ENCODE measurements at regions not wholly inside any gene's neighbourhood (a gene's known extent, or its start where the extent isn't known, plus 50 kb on each side); places are given as distances from the start of the nearest gene placed in this dataset.

- no peak for DNase-seq (ENCODE audit: low spot score in 2 of 2)
- Mint-ChIP-seq H3K4me3 (peak overlapping the region; percentile 83), H3K36me3 (no peaks in the 10 kb centered on the region), H3K4me1 (peaks cover 20% of the 10 kb centered on the region), H3K9me3 (no peaks in the 10 kb centered on the region), H3K27ac (no peak overlapping the region)
- no peak for ATAC-seq
Observed at GRCh38 chr2:118225666-118226065, 137.4 kb downstream of the INSIG2 start.

GRCh38 chr2:118224895-118225311 is 136.6 kb downstream of the INSIG2 start:
- ATAC-seq = no peak
- Mint-ChIP-seq H3K36me3 (no peaks in the 10 kb centered on the region), H3K4me3 (peak overlapping the region; percentile 83), H3K4me1 (peaks cover 20% of the 10 kb centered on the region), H3K9me3 (no peaks in the 10 kb centered on the region), H3K27ac (no peak overlapping the region)
- peak in 1 of 2 donors; percentile 47 for DNase-seq (ENCODE audit: low spot score in 2 of 2)

- Mint-ChIP-seq H3K36me3 (no peaks in the 10 kb centered on the region), H3K9me3 (no peaks in the 10 kb centered on the region), H3K4me1 (peaks cover 20% of the 10 kb centered on the region), H3K27ac (peak overlapping the region; percentile 81), H3K4me3 (peak overlapping the region; percentile 83)
- DNase-seq (ENCODE audit: low spot score in 2 of 2) = peak; percentile 23 to 70
- peak; percentile 86 for ATAC-seq
Observed at GRCh38 chr2:118223992-118224894, 136.0 kb downstream of the INSIG2 start.

GRCh38 chr2:118223511-118223991 is 135.3 kb downstream of the INSIG2 start:
- Mint-ChIP-seq H3K4me1 (peaks cover 20% of the 10 kb centered on the region), H3K9me3 (no peaks in the 10 kb centered on the region), H3K27ac (peak overlapping the region; percentile 81), H3K36me3 (no peaks in the 10 kb centered on the region), H3K4me3 (peak overlapping the region; percentile 83)
- ATAC-seq (peak; percentile 24), DNase-seq (ENCODE audit: low spot score in 2 of 2) (no peak)

GRCh38 chr2:118222672-118223421 is 134.6 kb downstream of the INSIG2 start:
- Mint-ChIP-seq H3K36me3 (no peaks in the 10 kb centered on the region), H3K27ac (peak overlapping the region; percentile 81), H3K9me3 (no peaks in the 10 kb centered on the region), H3K4me3 (peak overlapping the region; percentile 83), H3K4me1 (peaks cover 20% of the 10 kb centered on the region)
- DNase-seq (ENCODE audit: low spot score in 2 of 2) = peak in 1 of 2 donors; percentile 22
- no peak for ATAC-seq

GRCh38 chr2:118222273-118222594 is 134.0 kb downstream of the INSIG2 start:
- Mint-ChIP-seq H3K27ac (no peak overlapping the region), H3K9me3 (no peaks in the 10 kb centered on the region), H3K4me3 (peak overlapping the region; percentile 83), H3K4me1 (peaks cover 20% of the 10 kb centered on the region), H3K36me3 (no peaks in the 10 kb centered on the region)
- DNase-seq (ENCODE audit: low spot score in 2 of 2) (no peak), ATAC-seq (no peak)

GRCh38 chr2:118221536-118222272 is 133.4 kb downstream of the INSIG2 start:
- ATAC-seq (peak; percentile 77), DNase-seq (ENCODE audit: low spot score in 2 of 2) (peak; percentile 14 to 51)
- Mint-ChIP-seq H3K9me3 (no peaks in the 10 kb centered on the region), H3K27ac (no peak overlapping the region), H3K4me1 (peaks cover 20% of the 10 kb centered on the region), H3K36me3 (no peaks in the 10 kb centered on the region), H3K4me3 (no peak overlapping the region)

- Mint-ChIP-seq H3K36me3 (no peaks in the 10 kb centered on the region), H3K27ac (no peak overlapping the region), H3K4me3 (no peak overlapping the region), H3K4me1 (peaks cover 20% of the 10 kb centered on the region), H3K9me3 (no peaks in the 10 kb centered on the region)
- DNase-seq (ENCODE audit: low spot score in 2 of 2) (no peak), ATAC-seq (no peak)
Observed at GRCh38 chr2:118219611-118220010, 131.3 kb downstream of the INSIG2 start.

GRCh38 chr2:118216224-118216623 is 128.0 kb downstream of the INSIG2 start:
- H3K27ac Mint-ChIP-seq = no peak overlapping the region
- no peaks in the 10 kb centered on the region for H3K36me3 Mint-ChIP-seq
- DNase-seq (ENCODE audit: low spot score in 2 of 2) (no peak), ATAC-seq (no peak)
- H3K4me1 Mint-ChIP-seq = no peaks in the 10 kb centered on the region
- H3K9me3 Mint-ChIP-seq = no peaks in the 10 kb centered on the region
- H3K4me3 Mint-ChIP-seq = no peak overlapping the region

GRCh38 chr2:118209727-118210126 is 121.5 kb downstream of the INSIG2 start:
- Mint-ChIP-seq H3K36me3 (no peaks in the 10 kb centered on the region), H3K9me3 (no peaks in the 10 kb centered on the region), H3K4me3 (no peak overlapping the region), H3K4me1 (no peaks in the 10 kb centered on the region), H3K27ac (no peak overlapping the region)
- no peak for ATAC-seq
- no peak for DNase-seq (ENCODE audit: low spot score in 2 of 2)

GRCh38 chr2:118207889-118208288 is 119.6 kb downstream of the INSIG2 start:
- no peaks in the 10 kb centered on the region for H3K36me3 Mint-ChIP-seq
- peaks cover 4% of the 10 kb centered on the region for H3K4me1 Mint-ChIP-seq
- no peak overlapping the region for H3K27ac Mint-ChIP-seq
- no peak overlapping the region for H3K4me3 Mint-ChIP-seq
- ATAC-seq = no peak
- no peaks in the 10 kb centered on the region for H3K9me3 Mint-ChIP-seq
- no peak for DNase-seq (ENCODE audit: low spot score in 2 of 2)

- peak; percentile 79 for ATAC-seq
- Mint-ChIP-seq H3K36me3 (no peaks in the 10 kb centered on the region), H3K4me1 (peaks cover 16% of the 10 kb centered on the region), H3K9me3 (no peaks in the 10 kb centered on the region), H3K4me3 (no peak overlapping the region), H3K27ac (no peak overlapping the region)
- peak; percentile 40 to 78 for DNase-seq (ENCODE audit: low spot score in 2 of 2)
Observed at GRCh38 chr2:118202707-118203303, 114.5 kb downstream of the INSIG2 start.

GRCh38 chr2:118198268-118198667 is 110.0 kb downstream of the INSIG2 start:
- H3K4me1 Mint-ChIP-seq = peaks cover 16% of the 10 kb centered on the region
- peak overlapping the region; percentile 56 for H3K27ac Mint-ChIP-seq
- no peak overlapping the region for H3K4me3 Mint-ChIP-seq
- DNase-seq (ENCODE audit: low spot score in 2 of 2) (no peak), ATAC-seq (peak; percentile 62)
- H3K9me3 Mint-ChIP-seq = no peaks in the 10 kb centered on the region
- H3K36me3 Mint-ChIP-seq = no peaks in the 10 kb centered on the region

- Mint-ChIP-seq H3K36me3 (no peaks in the 10 kb centered on the region), H3K9me3 (no peaks in the 10 kb centered on the region), H3K4me1 (peaks cover 9% of the 10 kb centered on the region), H3K27ac (no peak overlapping the region), H3K4me3 (no peak overlapping the region)
- ATAC-seq (peak; percentile 36), DNase-seq (ENCODE audit: low spot score in 2 of 2) (no peak)
Observed at GRCh38 chr2:118197011-118197675, 108.9 kb downstream of the INSIG2 start.
